Neural cell (in vitro differentiated cells): ENCODE measurements at regions not wholly inside any gene's neighbourhood (a gene's known extent, or its start where the extent isn't known, plus 50 kb on each side); places are given as distances from the start of the nearest gene placed in this dataset.

ENCODE experiments used
- CTCF ChIP-seq: fragments of 450-650 bp; IDR thresholded peaks from 2 replicates; pipeline ENCODE4 v1.5.1; 2014; ENCODE audit warnings: antibody characterized with exemption, mild to moderate bottlenecking, moderate library complexity; ENCODE audit not compliant: poor library complexity, severe bottlenecking
- EP300 ChIP-seq: fragments of 450-650 bp; conservative IDR thresholded peaks from 2 replicates; pipeline ENCODE4 v1.6.1; 2014; ENCODE audit warnings: antibody characterized with exemption, mild to moderate bottlenecking, moderate library complexity; ENCODE audit not compliant: poor library complexity, severe bottlenecking
- EZH2 ChIP-seq: fragments of 200-600, 300-800 bp; shearing (Covaris generic), sonication (generic); IDR thresholded peaks from 2 replicates; pipeline ENCODE4 v1.6.1; 2014; ENCODE audit warnings: antibody characterized with exemption, low read length, borderline replicate concordance, mild to moderate bottlenecking; ENCODE audit not compliant: insufficient read depth, poor library complexity, severe bottlenecking
- MXI1 ChIP-seq: fragments of 450-650 bp; conservative IDR thresholded peaks from 2 replicates; pipeline ENCODE4 v1.6.1; 2014; ENCODE audit warnings: antibody characterized with exemption, mild to moderate bottlenecking; ENCODE audit not compliant: poor library complexity, severe bottlenecking
- POLR2AphosphoS5 ChIP-seq: IDR thresholded peaks from 2 replicates; pipeline ENCODE4 v1.6.1; 2012
- RAD21 ChIP-seq: fragments of 450-650 bp; conservative IDR thresholded peaks from 2 replicates; pipeline ENCODE4 v1.6.1; 2014; ENCODE audit warnings: antibody characterized with exemption, mild to moderate bottlenecking, moderate library complexity
- SMC3 ChIP-seq: fragments of 450-650 bp; conservative IDR thresholded peaks from 2 replicates; pipeline ENCODE4 v1.6.1; 2014; ENCODE audit warnings: antibody characterized with exemption, mild to moderate bottlenecking, moderate library complexity; ENCODE audit not compliant: poor library complexity
- TF ChIP-seq, protein P1 (sequence below): IDR thresholded peaks from 2 replicates; pipeline ENCODE4 v1.6.1; 2012; ENCODE audit warnings: borderline replicate concordance

DNA sequence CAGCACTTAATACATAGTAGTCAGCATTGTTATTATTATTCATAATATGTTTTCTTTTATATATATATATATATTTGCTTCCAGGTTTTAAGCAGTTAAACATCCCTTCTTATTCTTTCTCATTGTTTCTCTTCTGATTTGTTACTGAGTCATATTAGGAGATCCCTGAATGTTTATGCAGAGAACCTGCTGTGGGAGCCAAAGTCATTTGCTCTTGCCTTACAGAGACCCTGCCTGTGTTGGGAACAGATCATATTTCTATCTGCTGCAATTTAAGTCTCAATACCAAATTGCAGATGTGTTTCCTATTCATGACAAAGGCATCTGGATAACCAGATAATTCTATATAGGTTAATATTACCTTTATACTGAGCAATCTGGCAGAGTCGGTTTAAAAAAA, 323.0 kb upstream of the UMPS start:
- TF ChIP-seq, protein P1, sequence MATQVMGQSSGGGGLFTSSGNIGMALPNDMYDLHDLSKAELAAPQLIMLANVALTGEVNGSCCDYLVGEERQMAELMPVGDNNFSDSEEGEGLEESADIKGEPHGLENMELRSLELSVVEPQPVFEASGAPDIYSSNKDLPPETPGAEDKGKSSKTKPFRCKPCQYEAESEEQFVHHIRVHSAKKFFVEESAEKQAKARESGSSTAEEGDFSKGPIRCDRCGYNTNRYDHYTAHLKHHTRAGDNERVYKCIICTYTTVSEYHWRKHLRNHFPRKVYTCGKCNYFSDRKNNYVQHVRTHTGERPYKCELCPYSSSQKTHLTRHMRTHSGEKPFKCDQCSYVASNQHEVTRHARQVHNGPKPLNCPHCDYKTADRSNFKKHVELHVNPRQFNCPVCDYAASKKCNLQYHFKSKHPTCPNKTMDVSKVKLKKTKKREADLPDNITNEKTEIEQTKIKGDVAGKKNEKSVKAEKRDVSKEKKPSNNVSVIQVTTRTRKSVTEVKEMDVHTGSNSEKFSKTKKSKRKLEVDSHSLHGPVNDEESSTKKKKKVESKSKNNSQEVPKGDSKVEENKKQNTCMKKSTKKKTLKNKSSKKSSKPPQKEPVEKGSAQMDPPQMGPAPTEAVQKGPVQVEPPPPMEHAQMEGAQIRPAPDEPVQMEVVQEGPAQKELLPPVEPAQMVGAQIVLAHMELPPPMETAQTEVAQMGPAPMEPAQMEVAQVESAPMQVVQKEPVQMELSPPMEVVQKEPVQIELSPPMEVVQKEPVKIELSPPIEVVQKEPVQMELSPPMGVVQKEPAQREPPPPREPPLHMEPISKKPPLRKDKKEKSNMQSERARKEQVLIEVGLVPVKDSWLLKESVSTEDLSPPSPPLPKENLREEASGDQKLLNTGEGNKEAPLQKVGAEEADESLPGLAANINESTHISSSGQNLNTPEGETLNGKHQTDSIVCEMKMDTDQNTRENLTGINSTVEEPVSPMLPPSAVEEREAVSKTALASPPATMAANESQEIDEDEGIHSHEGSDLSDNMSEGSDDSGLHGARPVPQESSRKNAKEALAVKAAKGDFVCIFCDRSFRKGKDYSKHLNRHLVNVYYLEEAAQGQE, result no peak
- TF ChIP-seq CTCF (no peak), EZH2 (no peak), EP300 (no peak), RAD21 (no peak), SMC3 (no peak), POLR2AphosphoS5 (no peak), MXI1 (no peak)
